IMR-90 (cell line): ENCODE measurements at regions not wholly inside any gene's neighbourhood (a gene's known extent, or its start where the extent isn't known, plus 50 kb on each side); places are given as distances from the start of the nearest gene placed in this dataset.

Experiments used
- ATAC-seq: fragments of 200-7000 bp; cut with Tn5 transposase; 2 replicates; pipeline ENCODE4 v1.9.1; 2020; ENCODE audit warnings: low read depth, mild to moderate bottlenecking, moderate library complexity
- BruUV-seq: library from RNA; stranded (reverse); fragments of 400-500 nt; replicated peaks from 2 replicates; lab custom pipeline; 2021; lab: Mats Ljungman, UMichigan
- CTCF ChIA-PET: fragments of 300-600 bp; formaldehyde crosslinking; extraction: SDS; loops from one replicate; lab custom pipeline; 2021; ENCODE audit warnings: antibody characterized with exemption; lab: Yijun Ruan, JAX
- POLR2A ChIA-PET: fragments of 300-600 bp; sonication (Branson Sonifier 250); formaldehyde crosslinking; loops from one replicate; lab custom pipeline; 2022; ENCODE audit warnings: antibody characterized with exemption; ENCODE audit not compliant: unreplicated experiment; lab: Charles Lee
- DNase-seq: peaks from one replicate; pipeline ENCODE4 v3.0.0; 2013
- H2AFZ ChIP-seq: replicated peaks from 2 replicates; pipeline ENCODE3; 2013; ENCODE audit warnings: low read length, mild to moderate bottlenecking; ENCODE audit not compliant: poor library complexity
- H2AK5ac ChIP-seq: 2 replicates; pipeline ENCODE4 v1.6.1; 2013; ENCODE audit warnings: low read depth, low read length, inconsistent platforms
- H2AK9ac ChIP-seq: replicated peaks from 2 replicates; pipeline ENCODE3; 2013; ENCODE audit warnings: mild to moderate bottlenecking, low read depth, low read length, moderate library complexity; ENCODE audit not compliant: poor library complexity
- H2BK120ac ChIP-seq: 2 replicates; pipeline ENCODE4 v1.6.1; 2013; ENCODE audit warnings: low read depth, low read length, inconsistent platforms
- H2BK15ac ChIP-seq: 3 replicates; pipeline ENCODE4 v1.6.1; 2013; ENCODE audit warnings: low read depth, low read length, inconsistent platforms
- H2BK20ac ChIP-seq: 2 replicates; pipeline ENCODE4 v1.6.1; 2013; ENCODE audit warnings: low read depth, mild to moderate bottlenecking, inconsistent platforms, low read length, moderate library complexity
- H2BK5ac ChIP-seq: 2 replicates; pipeline ENCODE4 v1.6.1; 2013; ENCODE audit warnings: mild to moderate bottlenecking, low read depth, low read length, inconsistent platforms; ENCODE audit not compliant: poor library complexity, severe bottlenecking
- H3K14ac ChIP-seq: replicated peaks from 2 replicates; pipeline ENCODE4 v1.6.1; 2013; ENCODE audit warnings: low read depth, low read length, inconsistent platforms
- H3K18ac ChIP-seq: 2 replicates; pipeline ENCODE4 v1.6.1; 2013; ENCODE audit warnings: low read depth, low read length, control low read depth
- H3K23ac ChIP-seq: 2 replicates; pipeline ENCODE4 v1.6.1; 2013; ENCODE audit warnings: low read depth, low read length, inconsistent platforms
- H3K27ac ChIP-seq: 2 replicates; pipeline ENCODE4 v1.5.1; 2013; ENCODE audit warnings: mild to moderate bottlenecking, control low read depth, low read length; ENCODE audit not compliant: insufficient read depth
- H3K27me3 ChIP-seq: 2 replicates; pipeline ENCODE4 v1.6.1; 2013; ENCODE audit warnings: low read length; ENCODE audit not compliant: control insufficient read depth, insufficient read depth
- H3K36me3 ChIP-seq: 2 replicates; pipeline ENCODE4 v1.6.1; 2013; ENCODE audit warnings: low read length, mixed read lengths; ENCODE audit not compliant: control insufficient read depth, insufficient read depth
- H3K4ac ChIP-seq: 2 replicates; pipeline ENCODE4 v1.6.1; 2013; ENCODE audit warnings: low read depth, low read length, inconsistent platforms
- H3K4me1 ChIP-seq: 2 replicates; pipeline ENCODE4 v1.6.1; 2013; ENCODE audit warnings: low read length, mixed read lengths; ENCODE audit not compliant: control insufficient read depth, insufficient read depth
- H3K4me2 ChIP-seq: 2 replicates; pipeline ENCODE4 v1.6.1; 2013; ENCODE audit warnings: low read depth, mild to moderate bottlenecking, control low read depth, low read length, moderate library complexity
- H3K4me3 ChIP-seq: 2 replicates; pipeline ENCODE4 v1.5.1; 2013; ENCODE audit warnings: low read depth, mild to moderate bottlenecking, control low read depth, low read length, moderate library complexity; ENCODE audit not compliant: insufficient read depth
- H3K56ac ChIP-seq: 2 replicates; pipeline ENCODE4 v1.6.1; 2013; ENCODE audit warnings: low read length, inconsistent platforms; ENCODE audit not compliant: insufficient read depth; ENCODE audit errors: extremely low read depth
- H3K79me1 ChIP-seq, 2 experiments: 2 replicates each; pipeline ENCODE4 v1.6.1; 2013; ENCODE audit warnings: low read length in 2 of 2, inconsistent platforms in 1 of 2, low read depth in 1 of 2
- H3K9ac ChIP-seq: 2 replicates; pipeline ENCODE4 v1.6.1; 2013; ENCODE audit warnings: low read depth, low read length, control low read depth
- H3K9me1 ChIP-seq: 2 replicates; pipeline ENCODE4 v1.6.1; 2013; ENCODE audit warnings: low read length, inconsistent platforms; ENCODE audit not compliant: insufficient read depth
- H3K9me3 ChIP-seq: 2 replicates; pipeline ENCODE4 v1.6.1; 2013; ENCODE audit warnings: low read length; ENCODE audit not compliant: control insufficient read depth, insufficient read depth
- H4K20me1 ChIP-seq: 2 replicates; pipeline ENCODE4 v1.6.1; 2013; ENCODE audit warnings: low read length, inconsistent platforms; ENCODE audit not compliant: insufficient read depth
- H4K5ac ChIP-seq: 2 replicates; pipeline ENCODE4 v1.6.1; 2013; ENCODE audit warnings: mild to moderate bottlenecking, low read depth, low read length, control low read depth
- H4K8ac ChIP-seq, 2 experiments: 2 replicates each; pipeline ENCODE4 v1.6.1; 2013; ENCODE audit warnings: low read depth in 2 of 2, low read length in 2 of 2, control low read depth in 1 of 2, inconsistent platforms in 1 of 2
- H4K91ac ChIP-seq: 2 replicates; pipeline ENCODE4 v1.6.1; 2013; ENCODE audit warnings: low read depth, low read length, inconsistent platforms; ENCODE audit not compliant: insufficient read depth
- BHLHE40 ChIP-seq: fragments of 150-350 bp; IDR thresholded peaks from 2 replicates; pipeline ENCODE4 v1.6.1; 2016; ENCODE audit warnings: mild to moderate bottlenecking, low read depth, low read length
- CEBPB ChIP-seq: IDR thresholded peaks from 2 replicates; pipeline ENCODE4 v1.6.1; 2012; ENCODE audit warnings: low read depth, low read length, improper control_type of control experiment
- CHD1 ChIP-seq: IDR thresholded peaks from 2 replicates; pipeline ENCODE4 v1.6.1; 2012; ENCODE audit warnings: low read depth, low read length, improper control_type of control experiment
- MAFK ChIP-seq: IDR thresholded peaks from 2 replicates; pipeline ENCODE4 v1.6.1; 2012; ENCODE audit warnings: low read depth, low read length, improper control_type of control experiment
- MAZ ChIP-seq: IDR thresholded peaks from 2 replicates; pipeline ENCODE4 v1.6.1; 2012; ENCODE audit warnings: low read depth, mild to moderate bottlenecking, low read length, improper control_type of control experiment, moderate library complexity, borderline replicate concordance
- MXI1 ChIP-seq: IDR thresholded peaks from 2 replicates; pipeline ENCODE4 v1.6.1; 2012; ENCODE audit warnings: low read depth, mild to moderate bottlenecking, low read length, moderate library complexity, borderline replicate concordance
- NFE2L2 ChIP-seq: fragments of 150-350 bp; IDR thresholded peaks from 2 replicates; pipeline ENCODE4 v1.6.1; 2016; ENCODE audit warnings: low read depth, mild to moderate bottlenecking, low read length
- POLR2A ChIP-seq: IDR thresholded peaks from 2 replicates; pipeline ENCODE4 v1.6.1; 2012; ENCODE audit warnings: mild to moderate bottlenecking, low read depth, low read length
- RFX5 ChIP-seq: IDR thresholded peaks from 2 replicates; pipeline ENCODE4 v1.8.0; 2012; ENCODE audit warnings: low read depth, mild to moderate bottlenecking, low read length, moderate library complexity
- SMC3 ChIP-seq: fragments of 150-350 bp; IDR thresholded peaks from 2 replicates; pipeline ENCODE4 v1.6.1; 2016; ENCODE audit warnings: low read depth, mild to moderate bottlenecking, antibody characterized with exemption, low read length, moderate library complexity
- WGBS, 2 experiments: methylation state at CpG; one replicate each; pipeline versions ENCODE4 v1.1.5 to v1.1.7; 2013; ENCODE audit warnings: missing lambda C conversion rate in 2 of 2; ENCODE audit not compliant: insufficient read length in 1 of 2; ENCODE audit errors: extremely low coverage in 2 of 2; 5-methylcytosine and 5-hydroxymethylcytosine counted together
- dilution Hi-C: fragments of 300-500 bp; cut with HindIII; formaldehyde crosslinking; loops from one replicate; pipeline ENCODE4 v1.14.3; 2018; ENCODE audit warnings: low sequenced_read_pairs; ENCODE audit not compliant: unreplicated experiment
- in situ Hi-C: fragments of 300-500 bp; cut with MboI; formaldehyde crosslinking; loops from 3 replicates; pipeline ENCODE4 v1.14.3; 2019; ENCODE audit warnings: low sequenced_read_pairs, inconsistent platforms, mixed read lengths
- intact Hi-C: fragments of 100-400 bp; cut with micrococcal nuclease; formaldehyde crosslinking; loops from 2 replicates; pipeline ENCODE4 v1.10.0; 2022
- TF ChIP-seq, protein P1 (sequence below): conservative IDR thresholded peaks from 2 replicates; pipeline ENCODE4 v1.5.1; 2012; ENCODE audit warnings: mild to moderate bottlenecking, low read depth, low read length, improper control_type of control experiment
- TF ChIP-seq, protein P2 (sequence below): fragments of 150-350 bp; IDR thresholded peaks from 2 replicates; pipeline ENCODE4 v1.6.1; 2017; ENCODE audit warnings: mild to moderate bottlenecking, antibody characterized with exemption, low read length, low read depth
- TF ChIP-seq, protein P3 (sequence below): fragments of 150-350 bp; IDR thresholded peaks from 2 replicates; pipeline ENCODE4 v1.6.1; 2016; ENCODE audit warnings: low read depth, mild to moderate bottlenecking, low read length, moderate library complexity, borderline replicate concordance

DNA sequence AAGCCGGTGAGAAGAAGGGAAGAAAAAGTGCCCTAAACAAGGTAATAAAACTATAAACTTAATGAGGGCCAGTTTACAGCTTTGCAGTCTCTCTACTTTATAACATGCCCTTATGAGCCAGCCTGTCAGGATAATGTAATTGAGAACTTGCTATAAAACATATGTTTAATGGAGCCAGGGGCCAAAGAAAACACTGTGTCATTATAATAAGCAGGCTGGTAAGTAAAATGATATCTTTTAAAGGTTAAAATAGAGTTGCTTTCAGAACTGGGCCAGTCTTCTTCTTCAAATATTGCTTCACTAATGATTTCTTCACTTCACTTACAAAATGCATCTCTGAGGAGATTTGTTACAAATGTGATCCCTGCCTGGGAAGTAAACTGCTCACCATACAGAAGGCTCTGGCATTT lies 192.5 kb downstream of the SHOX2 start:
- Histone ChIP-seq H2AK9ac (no peak overlapping the region), H3K9me3 (no peaks in the 10 kb centered on the region), H3K9ac (no peak overlapping the region), H3K14ac (no peak overlapping the region), H3K4me3 (no peak overlapping the region), H2BK15ac (no peak overlapping the region), H2AFZ (no peak overlapping the region), H3K4me1 (peaks cover 7% of the 10 kb centered on the region), H2AK5ac (no peak overlapping the region), H3K36me3 (no peaks in the 10 kb centered on the region), H3K56ac (no peak overlapping the region), H2BK120ac (no peak overlapping the region), H3K79me1 (no peaks in the 10 kb centered on the region), H2BK20ac (no peak overlapping the region), H4K91ac (no peak overlapping the region), H4K8ac (no peak overlapping the region), H3K4me2 (no peak overlapping the region), H3K9me1 (no peaks in the 10 kb centered on the region), H3K4ac (no peak overlapping the region), H2BK5ac (no peak overlapping the region), H3K18ac (no peak overlapping the region), H4K20me1 (no peaks in the 10 kb centered on the region), H3K27me3 (no peaks in the 10 kb centered on the region), H4K5ac (no peak overlapping the region), H3K27ac (peak overlapping the region; percentile 72; the same call in 1 of the 2 replicates), H3K23ac (no peak overlapping the region)
- in situ Hi-C loops (no loop called here), dilution Hi-C loops (no loop called here), intact Hi-C loops (loop anchor here (2.0 kb wide), 1 partner anchor 381 kb away; no protein-coding TSS in a partner anchor)
- peak; percentile 15 for DNase-seq
- BruUV-seq, result no TSS peak
- POLR2A ChIA-PET, result no interaction called here
- TF ChIP-seq MXI1 (no peak), CHD1 (no peak), MAFK (no peak), RFX5 (no peak), NFE2L2 (no peak), BHLHE40 (no peak), POLR2A (no peak), MAZ (no peak), SMC3 (no peak), CEBPB (no peak)
- TF ChIP-seq, protein P1, sequence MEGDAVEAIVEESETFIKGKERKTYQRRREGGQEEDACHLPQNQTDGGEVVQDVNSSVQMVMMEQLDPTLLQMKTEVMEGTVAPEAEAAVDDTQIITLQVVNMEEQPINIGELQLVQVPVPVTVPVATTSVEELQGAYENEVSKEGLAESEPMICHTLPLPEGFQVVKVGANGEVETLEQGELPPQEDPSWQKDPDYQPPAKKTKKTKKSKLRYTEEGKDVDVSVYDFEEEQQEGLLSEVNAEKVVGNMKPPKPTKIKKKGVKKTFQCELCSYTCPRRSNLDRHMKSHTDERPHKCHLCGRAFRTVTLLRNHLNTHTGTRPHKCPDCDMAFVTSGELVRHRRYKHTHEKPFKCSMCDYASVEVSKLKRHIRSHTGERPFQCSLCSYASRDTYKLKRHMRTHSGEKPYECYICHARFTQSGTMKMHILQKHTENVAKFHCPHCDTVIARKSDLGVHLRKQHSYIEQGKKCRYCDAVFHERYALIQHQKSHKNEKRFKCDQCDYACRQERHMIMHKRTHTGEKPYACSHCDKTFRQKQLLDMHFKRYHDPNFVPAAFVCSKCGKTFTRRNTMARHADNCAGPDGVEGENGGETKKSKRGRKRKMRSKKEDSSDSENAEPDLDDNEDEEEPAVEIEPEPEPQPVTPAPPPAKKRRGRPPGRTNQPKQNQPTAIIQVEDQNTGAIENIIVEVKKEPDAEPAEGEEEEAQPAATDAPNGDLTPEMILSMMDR, result no peak
- TF ChIP-seq, protein P2, sequence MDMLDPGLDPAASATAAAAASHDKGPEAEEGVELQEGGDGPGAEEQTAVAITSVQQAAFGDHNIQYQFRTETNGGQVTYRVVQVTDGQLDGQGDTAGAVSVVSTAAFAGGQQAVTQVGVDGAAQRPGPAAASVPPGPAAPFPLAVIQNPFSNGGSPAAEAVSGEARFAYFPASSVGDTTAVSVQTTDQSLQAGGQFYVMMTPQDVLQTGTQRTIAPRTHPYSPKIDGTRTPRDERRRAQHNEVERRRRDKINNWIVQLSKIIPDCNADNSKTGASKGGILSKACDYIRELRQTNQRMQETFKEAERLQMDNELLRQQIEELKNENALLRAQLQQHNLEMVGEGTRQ, result no peak
- TF ChIP-seq, protein P3, sequence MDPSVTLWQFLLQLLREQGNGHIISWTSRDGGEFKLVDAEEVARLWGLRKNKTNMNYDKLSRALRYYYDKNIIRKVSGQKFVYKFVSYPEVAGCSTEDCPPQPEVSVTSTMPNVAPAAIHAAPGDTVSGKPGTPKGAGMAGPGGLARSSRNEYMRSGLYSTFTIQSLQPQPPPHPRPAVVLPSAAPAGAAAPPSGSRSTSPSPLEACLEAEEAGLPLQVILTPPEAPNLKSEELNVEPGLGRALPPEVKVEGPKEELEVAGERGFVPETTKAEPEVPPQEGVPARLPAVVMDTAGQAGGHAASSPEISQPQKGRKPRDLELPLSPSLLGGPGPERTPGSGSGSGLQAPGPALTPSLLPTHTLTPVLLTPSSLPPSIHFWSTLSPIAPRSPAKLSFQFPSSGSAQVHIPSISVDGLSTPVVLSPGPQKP, result no peak
- WGBS, 2 experiments, result no CpG with 5 or more reads among the region's 1 CpG
- peak; percentile 54 for ATAC-seq
- CTCF ChIA-PET, result no interaction called here
